ENCODE measurements at regions not wholly inside any gene's neighbourhood (a gene's known extent, or its start where the extent isn't known, plus 50 kb on each side); places are given as distances from the start of the nearest gene placed in this dataset.

DNA sequence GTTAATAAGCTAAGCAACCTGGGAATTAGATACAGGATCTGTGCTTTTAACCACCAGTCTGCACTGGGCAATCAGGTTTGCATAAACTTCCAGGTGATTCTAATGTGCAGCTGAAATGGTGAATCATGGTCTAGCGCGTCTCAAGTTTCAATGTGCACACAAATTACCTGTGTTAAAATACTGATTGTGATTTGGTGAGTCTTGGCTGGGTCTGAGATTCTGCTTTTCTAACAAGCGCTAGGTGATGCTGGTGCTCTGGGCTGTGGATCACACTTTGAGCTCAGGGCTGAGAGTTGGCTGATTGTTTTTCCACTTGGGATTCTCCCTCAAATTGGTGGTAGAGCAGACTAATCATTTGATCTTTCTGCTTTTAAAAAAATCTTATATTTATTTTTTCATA is 124.8 kb downstream of the C12orf75 start:
- no peak for TF ChIP-seq POLR2A (IDR thresholded peaks at IDR 0.05; ENCODE audit: borderline replicate concordance, extremely low read depth, insufficient read depth, insufficient read length)
- TF ChIP-seq, protein P1, sequence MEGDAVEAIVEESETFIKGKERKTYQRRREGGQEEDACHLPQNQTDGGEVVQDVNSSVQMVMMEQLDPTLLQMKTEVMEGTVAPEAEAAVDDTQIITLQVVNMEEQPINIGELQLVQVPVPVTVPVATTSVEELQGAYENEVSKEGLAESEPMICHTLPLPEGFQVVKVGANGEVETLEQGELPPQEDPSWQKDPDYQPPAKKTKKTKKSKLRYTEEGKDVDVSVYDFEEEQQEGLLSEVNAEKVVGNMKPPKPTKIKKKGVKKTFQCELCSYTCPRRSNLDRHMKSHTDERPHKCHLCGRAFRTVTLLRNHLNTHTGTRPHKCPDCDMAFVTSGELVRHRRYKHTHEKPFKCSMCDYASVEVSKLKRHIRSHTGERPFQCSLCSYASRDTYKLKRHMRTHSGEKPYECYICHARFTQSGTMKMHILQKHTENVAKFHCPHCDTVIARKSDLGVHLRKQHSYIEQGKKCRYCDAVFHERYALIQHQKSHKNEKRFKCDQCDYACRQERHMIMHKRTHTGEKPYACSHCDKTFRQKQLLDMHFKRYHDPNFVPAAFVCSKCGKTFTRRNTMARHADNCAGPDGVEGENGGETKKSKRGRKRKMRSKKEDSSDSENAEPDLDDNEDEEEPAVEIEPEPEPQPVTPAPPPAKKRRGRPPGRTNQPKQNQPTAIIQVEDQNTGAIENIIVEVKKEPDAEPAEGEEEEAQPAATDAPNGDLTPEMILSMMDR (IDR thresholded peaks at IDR 0.05 in 2 of 3, conservative IDR thresholded peaks at IDR 0.05 in 1 of 3; ENCODE audit: borderline replicate concordance in 1 of 3, insufficient read depth in 1 of 3, low read depth in 2 of 3, low read length in 2 of 3): no peak
- no peak for TF ChIP-seq EZH2 (IDR thresholded peaks at IDR 0.05)
- TF ChIP-seq SRF (IDR thresholded peaks at IDR 0.05; ENCODE audit: low read depth): no peak
- TF ChIP-seq CBX3 (IDR thresholded peaks at IDR 0.05; ENCODE audit: low read depth): no peak
- no peak for TF ChIP-seq YY1 (IDR thresholded peaks at IDR 0.05; ENCODE audit: extremely low read depth, insufficient replicate concordance, low read depth, low read length)
- no peak for TF ChIP-seq POLR2AphosphoS5 (IDR thresholded peaks at IDR 0.05; ENCODE audit: low read depth, low read length)
- no peak for TF ChIP-seq JUND (IDR thresholded peaks at IDR 0.05)
- TF ChIP-seq SIN3A (IDR thresholded peaks at IDR 0.05; ENCODE audit: low read depth): no peak
- TF ChIP-seq EZH2phosphoT487 (IDR thresholded peaks at IDR 0.05; ENCODE audit: borderline replicate concordance): no peak
- no peak for TF ChIP-seq ZNF274 (IDR thresholded peaks at IDR 0.05; ENCODE audit: low read depth, low read length)
- TF ChIP-seq EGR1 (IDR thresholded peaks at IDR 0.05; ENCODE audit: low read depth): no peak
- TF ChIP-seq SP1 (IDR thresholded peaks at IDR 0.05; ENCODE audit: low read depth): no peak
